Erythroblast (primary cell): ENCODE measurements at regions not wholly inside any gene's neighbourhood (a gene's known extent, or its start where the extent isn't known, plus 50 kb on each side); places are given as distances from the start of the nearest gene placed in this dataset.

Source experiments
- DNase-seq, 2 experiments: peaks; one replicate each; lab custom pipeline; 2025; lab: John Stamatoyannopoulos, UW
- GATA1 ChIP-seq: IDR thresholded peaks from 2 replicates; pipeline ENCODE4 v1.6.1; 2011; ENCODE audit warnings: low read depth, mild to moderate bottlenecking, control low read depth, low read length, moderate library complexity
- POLR2A ChIP-seq: IDR thresholded peaks from 2 replicates; pipeline ENCODE4 v1.6.1; 2011; ENCODE audit warnings: mild to moderate bottlenecking, low read length

GRCh38 chr12:97131220-97131981, 224.3 kb downstream of the NEDD1 start:
- TF ChIP-seq GATA1 = no peak
- no peak for TF ChIP-seq POLR2A
- DNase-seq = no peak

DNA sequence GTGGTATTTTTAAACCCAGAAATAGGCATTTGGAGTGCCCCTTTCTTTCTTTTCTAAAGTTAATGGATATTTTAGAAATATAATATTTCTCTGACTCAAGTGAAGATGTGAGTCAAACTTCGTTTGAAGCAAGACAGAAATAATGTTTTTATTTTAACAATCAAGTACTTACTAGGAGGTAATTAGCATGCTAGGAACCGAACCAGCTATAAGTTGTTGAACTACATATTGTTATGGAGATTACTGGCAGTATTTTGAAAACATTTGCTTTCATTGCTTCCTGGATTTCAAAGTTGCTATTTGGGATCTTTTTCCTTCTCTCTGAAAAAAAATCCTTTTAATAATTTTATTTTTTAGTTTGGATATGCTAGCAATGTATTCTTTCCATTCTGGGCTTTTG, 225.2 kb downstream of the NEDD1 start:
- TF ChIP-seq POLR2A (no peak), GATA1 (no peak)
- DNase-seq = no peak

DNA sequence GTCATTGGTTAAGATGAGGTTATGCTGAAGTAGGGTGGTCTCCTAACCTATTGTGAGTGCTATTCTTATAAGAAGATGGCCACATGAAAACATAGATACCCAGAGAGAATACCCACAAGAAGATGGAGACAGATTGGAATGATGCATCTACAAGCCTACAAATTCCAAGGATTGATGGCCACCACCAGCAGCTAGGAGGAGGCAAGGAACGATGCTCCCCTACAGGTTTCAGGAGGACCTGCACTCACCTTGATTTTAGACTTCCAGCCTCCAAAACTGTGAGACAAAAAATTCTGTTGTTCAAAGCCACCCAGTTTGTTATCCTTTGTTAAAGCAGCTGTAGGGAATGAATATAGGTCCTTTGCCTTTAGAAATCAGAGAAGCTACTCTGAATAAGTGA, 227.4 kb downstream of the NEDD1 start:
- no peak for DNase-seq
- TF ChIP-seq GATA1 (no peak), POLR2A (no peak)

DNA sequence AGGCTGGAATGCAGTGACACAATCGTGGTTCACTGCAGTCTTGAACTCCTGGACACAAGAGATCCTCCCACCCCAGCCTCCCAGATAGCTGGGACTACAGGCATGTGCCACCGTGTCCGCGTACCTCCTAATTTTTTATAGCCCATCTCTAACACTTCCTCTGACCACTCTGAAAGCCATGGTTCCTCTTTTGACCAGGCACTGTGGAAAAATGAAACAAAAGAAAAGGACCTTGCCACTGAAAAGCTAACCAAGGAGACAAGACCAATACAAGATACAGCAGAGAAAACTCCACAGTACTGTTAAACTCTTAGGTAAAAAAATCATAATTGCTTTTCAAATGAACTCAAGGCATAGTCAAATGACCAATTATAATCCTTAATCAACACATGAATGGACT, 233.3 kb downstream of the NEDD1 start:
- no peak for TF ChIP-seq POLR2A
- no peak for TF ChIP-seq GATA1
- no peak for DNase-seq

DNA sequence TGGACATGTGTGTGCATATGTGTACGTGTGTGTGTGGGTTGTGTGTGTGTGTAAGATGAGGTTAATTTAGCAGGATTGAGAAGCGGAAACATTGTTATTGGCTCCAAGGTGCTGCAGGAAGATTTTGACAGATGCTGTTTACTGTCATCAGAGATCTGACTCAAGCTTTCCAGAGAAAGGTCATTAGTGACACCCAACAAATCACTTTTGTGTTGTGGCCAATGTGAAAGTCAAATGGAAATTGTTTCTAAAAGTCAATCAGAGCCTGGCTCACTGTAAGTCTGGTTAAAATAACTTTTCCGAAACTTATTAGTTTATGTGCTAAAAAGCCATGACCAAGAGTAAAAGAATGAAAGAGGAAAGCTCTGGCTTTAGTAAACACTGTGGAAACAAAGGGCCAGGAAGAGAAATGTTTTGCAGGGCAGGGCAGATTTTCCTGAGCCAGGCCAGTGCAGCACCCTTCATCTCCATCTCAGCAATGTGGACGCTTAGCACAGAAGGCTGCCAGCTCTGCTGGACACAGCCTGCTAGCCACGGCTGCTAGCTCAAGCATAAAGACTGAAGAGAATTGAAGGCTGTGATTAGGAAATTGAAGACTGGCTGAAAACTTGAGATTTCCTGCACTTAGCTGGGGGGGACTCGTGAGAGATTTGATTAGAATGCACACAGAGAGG, 235.8 kb downstream of the NEDD1 start:
- TF ChIP-seq GATA1 (no peak), POLR2A (no peak)
- no peak for DNase-seq

DNA sequence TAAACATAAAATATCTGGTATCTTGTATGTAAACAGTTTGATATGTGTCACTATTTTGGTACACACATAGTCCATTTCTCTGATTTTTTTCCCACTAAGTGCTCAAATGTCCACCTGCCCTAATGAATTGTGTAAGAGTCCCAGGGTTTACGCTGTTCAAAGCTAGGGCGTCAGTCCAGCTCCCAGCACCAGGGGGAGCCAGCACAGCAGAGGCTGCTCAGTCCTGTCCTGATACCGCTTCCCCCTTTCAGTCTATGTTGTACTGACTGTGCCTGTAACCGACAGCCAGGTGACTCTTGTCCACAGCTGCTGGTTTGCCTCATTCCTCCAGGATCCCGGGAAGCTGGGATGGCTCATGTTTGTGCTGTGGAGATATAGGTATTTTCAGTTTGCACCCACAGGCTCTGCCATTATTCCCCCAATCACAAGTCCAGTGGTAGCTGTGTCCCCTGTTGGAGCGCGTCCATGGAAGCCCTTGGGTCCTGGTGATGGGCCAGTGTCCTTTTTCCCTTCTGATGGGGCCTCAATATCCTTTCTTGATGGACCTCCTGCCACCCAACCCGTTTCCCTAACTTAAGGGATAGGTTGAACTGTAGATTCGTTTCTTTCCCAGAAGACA, 242.0 kb downstream of the NEDD1 start:
- no peak for TF ChIP-seq POLR2A
- no peak for TF ChIP-seq GATA1
- peak; percentile 38 to 59 for DNase-seq

DNA sequence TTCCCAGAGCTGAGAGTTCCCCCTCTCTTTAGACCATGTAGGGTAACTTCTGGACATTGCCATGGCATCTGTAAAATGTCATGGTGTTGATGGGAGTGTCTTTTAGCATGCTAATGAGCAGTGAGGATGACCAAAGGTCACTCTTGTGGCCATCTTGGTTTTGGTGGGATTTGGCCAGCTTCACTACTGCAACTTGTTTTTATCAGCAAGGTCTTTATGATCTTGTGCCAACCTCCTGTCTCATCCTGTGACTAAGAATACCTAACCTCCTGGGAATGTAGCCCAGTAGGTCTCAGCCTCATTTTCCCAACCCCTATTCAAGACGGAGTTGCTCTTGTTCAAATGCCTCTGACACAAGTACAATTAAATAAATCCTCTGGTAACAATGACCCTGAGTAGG, 244.4 kb downstream of the NEDD1 start:
- no peak for DNase-seq
- TF ChIP-seq GATA1 (no peak), POLR2A (no peak)

DNA sequence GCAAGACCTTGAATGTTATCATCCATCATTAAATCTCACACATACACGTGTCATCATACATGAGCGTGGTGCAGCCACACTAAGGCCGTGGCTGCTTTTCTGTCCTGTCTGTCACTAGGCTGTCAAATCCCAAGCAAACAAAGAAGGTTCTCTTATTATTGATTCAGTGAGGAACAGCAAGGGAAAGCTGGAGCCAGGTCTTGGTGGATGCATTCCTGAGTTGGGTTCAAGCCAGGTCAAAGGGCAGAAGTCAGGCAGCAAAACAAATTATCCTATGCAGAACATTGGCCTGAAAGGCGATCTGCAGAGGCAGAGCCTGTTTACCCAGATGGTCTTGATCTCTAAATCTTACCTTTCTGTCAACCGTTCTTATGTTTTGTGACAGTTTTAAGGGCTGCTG, 252.3 kb downstream of the NEDD1 start:
- TF ChIP-seq POLR2A (no peak), GATA1 (no peak)
- DNase-seq = no peak

GRCh38 chr12:97160277-97160676, 253.2 kb downstream of the NEDD1 start:
- TF ChIP-seq POLR2A = no peak
- TF ChIP-seq GATA1 = no peak
- no peak for DNase-seq

- TF ChIP-seq GATA1 (no peak), POLR2A (no peak)
- no peak for DNase-seq
These were observed 255.1 kb downstream of the NEDD1 start for GRCh38 chr12:97162173-97162572.

GRCh38 chr12:97164936-97165335, 257.9 kb downstream of the NEDD1 start:
- DNase-seq = no peak
- TF ChIP-seq GATA1 (no peak), POLR2A (no peak)

GRCh38 chr12:97167598-97167997, 260.5 kb downstream of the NEDD1 start:
- TF ChIP-seq POLR2A (no peak), GATA1 (no peak)
- DNase-seq = no peak

DNA sequence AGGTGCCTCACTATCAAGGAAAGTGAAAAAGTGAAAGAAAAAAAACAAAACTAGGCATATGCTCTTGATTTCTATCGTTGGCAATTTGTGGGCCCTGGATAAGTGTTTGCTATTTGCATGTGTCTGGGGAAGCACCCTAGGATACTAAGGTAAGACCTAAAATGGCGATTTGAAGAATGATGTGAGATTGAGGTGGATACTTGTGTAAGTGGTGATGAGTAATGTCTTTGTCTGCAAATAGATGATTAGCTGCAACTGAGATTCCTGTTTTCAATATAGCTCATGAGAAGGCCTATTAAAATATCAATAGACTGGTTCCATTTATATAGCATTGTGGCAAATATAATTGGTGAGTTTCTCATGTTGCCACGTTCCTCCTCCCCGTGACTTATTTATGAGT, 261.7 kb downstream of the NEDD1 start:
- DNase-seq = no peak
- no peak for TF ChIP-seq POLR2A
- TF ChIP-seq GATA1 = no peak

DNA sequence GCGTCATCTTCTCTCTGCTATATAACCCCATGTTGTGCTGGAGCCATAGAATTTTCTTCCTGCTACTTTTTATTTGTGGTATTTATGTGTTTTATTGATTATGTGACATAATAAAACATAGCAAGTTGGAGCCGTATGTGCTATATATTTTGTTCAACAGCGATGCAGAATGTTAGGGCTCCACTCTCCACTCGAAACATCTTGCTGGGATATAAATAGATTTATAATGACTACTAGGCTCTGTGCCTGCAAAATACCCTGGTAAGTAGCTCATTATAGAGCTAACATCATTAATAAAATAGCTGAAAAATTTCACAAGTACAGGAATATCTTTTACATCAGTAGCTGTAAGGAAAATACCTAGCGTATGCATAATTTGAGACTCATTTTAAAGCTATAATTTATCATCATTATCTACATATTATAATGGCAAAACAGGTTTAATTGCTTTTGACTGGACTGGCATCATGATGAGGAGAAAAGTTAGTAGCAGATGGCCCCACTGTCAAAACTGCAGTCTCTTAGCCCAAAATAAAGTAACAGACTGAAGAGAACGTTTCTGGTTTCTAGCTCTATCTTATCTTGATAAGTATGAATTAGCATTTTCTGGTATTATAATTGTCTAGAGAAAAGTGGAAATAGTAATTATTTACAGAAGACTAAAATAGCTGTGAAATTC, 263.0 kb downstream of the NEDD1 start:
- no peak for TF ChIP-seq GATA1
- TF ChIP-seq POLR2A = no peak
- no peak for DNase-seq
